Stimulated activated CD4-positive, alpha-beta T cell treated with anti-CD3 and anti-CD28 coated beads, Interleukin-1b, Interleukin-23, amount 100 ng/mL, for 24 hours (primary cell): ENCODE measurements at regions not wholly inside any gene's neighbourhood (a gene's known extent, or its start where the extent isn't known, plus 50 kb on each side); places are given as distances from the start of the nearest gene placed in this dataset.
"Not testable (repeated sequence)": the region's sequence is repeated elsewhere in the genome, so short reads cannot be mapped to it uniquely, and the experiment has no call there.

Experiments used
- DNase-seq, 4 experiments: peaks; one replicate each; pipeline ENCODE4 v3.0.0-alpha.2; 2020; ENCODE audit warnings: low read depth in 4 of 4, low spot score in 1 of 4

GRCh38 chr11:70883323-70883940 lies 368.9 kb downstream of the SHANK2 start:
- no peak for DNase-seq

- no peak for DNase-seq
These were observed 368.3 kb downstream of the SHANK2 start for GRCh38 chr11:70883973-70884623.

- no peak for DNase-seq
These were observed 366.8 kb downstream of the SHANK2 start for GRCh38 chr11:70885281-70886231.

- DNase-seq = no peak
These were observed 366.1 kb downstream of the SHANK2 start for GRCh38 chr11:70886256-70886655.

GRCh38 chr11:70886676-70887541 lies 365.5 kb downstream of the SHANK2 start:
- no peak for DNase-seq

- DNase-seq = no peak
These were observed 364.9 kb downstream of the SHANK2 start for GRCh38 chr11:70887542-70887827.

GRCh38 chr11:70888061-70888460 lies 364.3 kb downstream of the SHANK2 start:
- no peak for DNase-seq

- no peak for DNase-seq
These were observed 363.0 kb downstream of the SHANK2 start for GRCh38 chr11:70889411-70889810.

GRCh38 chr11:70891844-70892380 lies 360.5 kb downstream of the SHANK2 start:
- no peak for DNase-seq

GRCh38 chr11:70892889-70893288 lies 359.5 kb downstream of the SHANK2 start:
- DNase-seq = no peak

GRCh38 chr11:70894566-70895365 lies 357.6 kb downstream of the SHANK2 start:
- no peak for DNase-seq

- DNase-seq = no peak
These were observed 357.1 kb downstream of the SHANK2 start for GRCh38 chr11:70895366-70895670.

- no peak for DNase-seq
These were observed 354.9 kb downstream of the SHANK2 start for GRCh38 chr11:70897429-70897828.

GRCh38 chr11:70899616-70900015 lies 352.8 kb downstream of the SHANK2 start:
- DNase-seq = no peak

- no peak for DNase-seq
These were observed 351.8 kb downstream of the SHANK2 start for GRCh38 chr11:70900540-70900939.

- no peak for DNase-seq
These were observed 350.3 kb downstream of the SHANK2 start for GRCh38 chr11:70901951-70902521.

GRCh38 chr11:70903229-70903628 lies 349.1 kb downstream of the SHANK2 start:
- not testable (repeated sequence) for DNase-seq

GRCh38 chr11:70906101-70906500 lies 346.3 kb downstream of the SHANK2 start:
- no peak for DNase-seq

GRCh38 chr11:70908223-70908622 lies 344.2 kb downstream of the SHANK2 start:
- no peak for DNase-seq

GRCh38 chr11:70910835-70911234 lies 341.5 kb downstream of the SHANK2 start:
- DNase-seq = no peak
